SK-N-SH (cell line): ENCODE measurements at regions not wholly inside any gene's neighbourhood (a gene's known extent, or its start where the extent isn't known, plus 50 kb on each side); places are given as distances from the start of the nearest gene placed in this dataset.

ENCODE experiments used
- CTCF ChIA-PET: fragments of 300-600, 350-600 bp; formaldehyde crosslinking; extraction: SDS; loops from one replicate; lab custom pipeline; 2021; lab: Yijun Ruan, JAX
- POLR2A ChIA-PET: fragments of 350-600 bp; sonication (Branson Sonifier 250); formaldehyde crosslinking; extraction: SDS; loops from one replicate; lab custom pipeline; 2020; ENCODE audit warnings: antibody characterized with exemption, inconsistent platforms; lab: Yijun Ruan, JAX
- DNase-seq: peaks from one replicate; pipeline ENCODE4 v3.0.0; 2012
- H2AFZ ChIP-seq: fragments of 200-600 bp; sonication (generic); 2 replicates; pipeline ENCODE4 v1.8.1; 2016; ENCODE audit warnings: antibody characterized with exemption, mild to moderate bottlenecking, low read depth
- H3F3A ChIP-seq: fragments of 200-600 bp; sonication (generic); replicated peaks from 2 replicates; pipeline ENCODE3; 2016; ENCODE audit warnings: antibody characterized with exemption, mild to moderate bottlenecking; ENCODE audit not compliant: insufficient read depth
- H3K27ac ChIP-seq, 2 experiments: fragments of 200-500 bp in 1 of 2; fragments of 200-600 bp in 1 of 2; sonication (Bioruptor generic) in 1 of 2; sonication (generic), shearing (Covaris generic) in 1 of 2; 2 replicates each; pipeline versions ENCODE4 v1.5.1 to v1.6.1; 2014 to 2016; ENCODE audit warnings: low read depth in 2 of 2, inconsistent platforms in 1 of 2, low read length in 1 of 2, mild to moderate bottlenecking in 1 of 2, mixed read lengths in 1 of 2
- H3K27me3 ChIP-seq: fragments of 200-600 bp; sonication (generic), shearing (Covaris generic); 2 replicates; pipeline ENCODE4 v1.6.1; 2016; ENCODE audit warnings: mixed run types; ENCODE audit not compliant: insufficient read depth
- H3K36me3 ChIP-seq, 2 experiments: fragments of 200-500 bp in 1 of 2; fragments of 200-600 bp in 1 of 2; sonication (Bioruptor generic) in 1 of 2; sonication (generic) in 1 of 2; replicated peaks in 1 of 2; 2 replicates each; pipeline versions ENCODE3 to v1.5.1; 2014 to 2016; ENCODE audit warnings: low read length in 1 of 2, mild to moderate bottlenecking in 1 of 2; ENCODE audit not compliant: insufficient read depth in 2 of 2, control insufficient read depth in 1 of 2
- H3K4me1 ChIP-seq, 2 experiments: fragments of 200-500 bp in 1 of 2; fragments of 200-600 bp in 1 of 2; sonication (Bioruptor generic) in 1 of 2; sonication (generic), shearing (Covaris generic) in 1 of 2; 2 replicates each; pipeline versions ENCODE4 v1.5.1 to v1.6.1; 2014 to 2016; ENCODE audit warnings: low read depth in 1 of 2, low read length in 1 of 2, mixed run types in 1 of 2; ENCODE audit not compliant: insufficient read depth in 2 of 2, control insufficient read depth in 1 of 2
- H3K4me2 ChIP-seq: fragments of 200-600 bp; sonication (generic), shearing (Covaris generic); 2 replicates; pipeline ENCODE4 v1.6.1; 2017; ENCODE audit warnings: mixed run types
- H3K4me3 ChIP-seq, 2 experiments: fragments of 200-500 bp in 1 of 2; fragments of 200-600 bp in 1 of 2; sonication (Bioruptor generic) in 1 of 2; sonication (generic), shearing (Covaris generic) in 1 of 2; 2 replicates each; pipeline versions ENCODE4 v1.5.1 to v1.8.1; 2014 to 2016; ENCODE audit warnings: low read depth in 2 of 2, inconsistent platforms in 1 of 2, low read length in 1 of 2, mild to moderate bottlenecking in 1 of 2, mixed read lengths in 1 of 2, moderate library complexity in 1 of 2
- H3K79me2 ChIP-seq: fragments of 200-600 bp; sonication (generic); 2 replicates; pipeline ENCODE4 v1.8.1; 2017; ENCODE audit warnings: mild to moderate bottlenecking; ENCODE audit not compliant: insufficient read depth
- H3K9ac ChIP-seq: fragments of 200-600 bp; sonication (generic); 2 replicates; pipeline ENCODE4 v1.6.1; 2017; ENCODE audit warnings: mixed run types
- H3K9me2 ChIP-seq: fragments of 200-600 bp; sonication (generic); 2 replicates; pipeline ENCODE4 v1.6.1; 2017; ENCODE audit warnings: mixed run types
- H3K9me3 ChIP-seq: fragments of 200-600 bp; sonication (generic); 2 replicates; pipeline ENCODE4 v1.6.1; 2017; ENCODE audit warnings: mixed run types, mild to moderate bottlenecking, moderate library complexity
- H4K20me1 ChIP-seq: fragments of 200-600 bp; sonication (generic); 2 replicates; pipeline ENCODE4 v1.6.1; 2017; ENCODE audit warnings: mild to moderate bottlenecking, mixed run types; ENCODE audit not compliant: insufficient read depth
- CHD2 ChIP-seq: fragments of 150-350 bp; IDR thresholded peaks from 2 replicates; pipeline ENCODE4 v1.6.1; 2018; ENCODE audit warnings: low read length; ENCODE audit not compliant: partially characterized antibody
- ELF1 ChIP-seq: IDR thresholded peaks from 2 replicates; pipeline ENCODE4 v1.4.0; 2012
- FOSL2 ChIP-seq: IDR thresholded peaks from 2 replicates; pipeline ENCODE4 v1.4.0; 2012; ENCODE audit warnings: low read depth, mild to moderate bottlenecking, moderate library complexity, borderline replicate concordance
- FOXM1 ChIP-seq: IDR thresholded peaks from 2 replicates; pipeline ENCODE4 v1.4.0; 2012; ENCODE audit warnings: low read depth, mild to moderate bottlenecking
- GABPA ChIP-seq: IDR thresholded peaks from 2 replicates; pipeline ENCODE4 v1.4.0; 2012; ENCODE audit warnings: low read depth, mild to moderate bottlenecking
- GATA2 ChIP-seq: sonication (generic); formaldehyde crosslinking; IDR thresholded peaks from 2 replicates; pipeline ENCODE4 v1.5.0; 2020; ENCODE audit warnings: mild to moderate bottlenecking, missing genetic modification reagents
- JUND ChIP-seq: IDR thresholded peaks from 2 replicates; pipeline ENCODE4 v1.4.0; 2012
- NFIC ChIP-seq: IDR thresholded peaks from 2 replicates; pipeline ENCODE4 v1.4.0; 2012; ENCODE audit warnings: borderline replicate concordance
- POLR2AphosphoS5 ChIP-seq: IDR thresholded peaks from 2 replicates; pipeline ENCODE4 v1.6.1; 2012; ENCODE audit warnings: low read depth, low read length
- RAD21 ChIP-seq: IDR thresholded peaks from 2 replicates; pipeline ENCODE4 v1.6.1; 2012; ENCODE audit warnings: mild to moderate bottlenecking, low read length
- RFX5 ChIP-seq: IDR thresholded peaks from 2 replicates; pipeline ENCODE4 v1.6.1; 2012; ENCODE audit warnings: mild to moderate bottlenecking, improper control_type of control experiment, low read length
- SIN3A ChIP-seq: IDR thresholded peaks from 2 replicates; pipeline ENCODE4 v1.6.1; 2012; ENCODE audit warnings: low read depth, mild to moderate bottlenecking, low read length, moderate library complexity, borderline replicate concordance
- SMC3 ChIP-seq: IDR thresholded peaks from 2 replicates; pipeline ENCODE4 v1.6.1; 2012; ENCODE audit warnings: low read depth, low read length, improper control_type of control experiment
- TAF1 ChIP-seq: IDR thresholded peaks from 2 replicates; pipeline ENCODE4 v1.6.1; 2012; ENCODE audit warnings: low read depth, mild to moderate bottlenecking, low read length, moderate library complexity, borderline replicate concordance
- TCF12 ChIP-seq: IDR thresholded peaks from 2 replicates; pipeline ENCODE4 v1.4.0; 2012
- TEAD4 ChIP-seq: IDR thresholded peaks from 2 replicates; pipeline ENCODE4 v1.4.0; 2012; ENCODE audit warnings: mild to moderate bottlenecking, borderline replicate concordance; ENCODE audit not compliant: insufficient read depth
- YY1 ChIP-seq: IDR thresholded peaks from 2 replicates; pipeline ENCODE4 v1.4.0; 2012; ENCODE audit warnings: low read depth, mild to moderate bottlenecking
- WGBS: methylation state at CpG from one replicate; pipeline ENCODE4 v1.1.6; 2017; ENCODE audit warnings: low lambda C conversion rate; 5-methylcytosine and 5-hydroxymethylcytosine counted together
- TF ChIP-seq, protein P1 (sequence below): IDR thresholded peaks from 2 replicates; pipeline ENCODE4; 2012
- TF ChIP-seq, protein P2 (sequence below): IDR thresholded peaks from 2 replicates; pipeline ENCODE4 v1.6.1; 2012; ENCODE audit warnings: mild to moderate bottlenecking, low read depth, low read length, moderate library complexity
- TF ChIP-seq, protein P3 (sequence below): fragments of 150-350 bp; IDR thresholded peaks from 2 replicates; pipeline ENCODE4 v1.6.1; 2016; ENCODE audit warnings: mild to moderate bottlenecking, low read depth, low read length

DNA sequence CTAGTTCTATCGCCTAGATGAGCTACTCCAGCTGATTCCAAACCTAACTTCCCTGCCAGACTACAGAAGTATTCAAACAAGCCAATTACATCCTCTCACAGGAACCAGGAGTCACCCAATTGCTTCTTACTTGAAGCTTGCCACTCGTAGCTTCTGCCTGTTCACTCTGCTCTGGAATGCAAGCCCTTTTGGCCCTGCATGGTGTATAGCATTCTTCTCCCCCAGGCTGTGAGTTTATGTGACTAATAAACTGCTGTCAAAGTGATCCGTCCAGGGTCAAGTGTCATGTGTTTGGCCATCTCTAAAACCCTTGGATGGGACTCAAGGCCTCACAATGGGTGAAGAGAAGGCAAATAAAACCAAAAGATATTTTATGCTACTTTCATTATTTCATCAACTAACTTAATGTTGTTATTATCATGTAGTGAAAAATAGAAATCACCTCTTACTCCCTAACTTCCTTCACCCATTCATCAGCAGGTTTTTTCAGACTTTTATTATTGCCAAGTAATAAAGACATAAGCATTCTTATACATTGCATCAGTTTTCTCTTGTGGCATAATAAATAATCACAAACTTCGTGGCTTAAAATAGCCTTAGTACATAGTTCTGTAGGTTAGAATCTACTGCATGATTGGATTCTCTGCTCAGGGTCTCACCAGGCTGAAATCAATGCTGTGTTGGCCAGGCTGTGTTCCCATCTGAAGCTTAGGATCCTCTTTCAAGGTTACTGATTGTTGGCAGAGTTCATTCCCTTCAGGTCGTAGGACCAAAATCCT lies 1981.7 kb upstream of the FLRT2 start:
- no peak for DNase-seq
- no peak for TF ChIP-seq FOXM1
- TF ChIP-seq JUND = no peak
- no peak for TF ChIP-seq SMC3
- no peak for TF ChIP-seq CHD2
- TF ChIP-seq TCF12 = no peak
- no peak for TF ChIP-seq YY1
- no peak for TF ChIP-seq TEAD4
- TF ChIP-seq, protein P1, sequence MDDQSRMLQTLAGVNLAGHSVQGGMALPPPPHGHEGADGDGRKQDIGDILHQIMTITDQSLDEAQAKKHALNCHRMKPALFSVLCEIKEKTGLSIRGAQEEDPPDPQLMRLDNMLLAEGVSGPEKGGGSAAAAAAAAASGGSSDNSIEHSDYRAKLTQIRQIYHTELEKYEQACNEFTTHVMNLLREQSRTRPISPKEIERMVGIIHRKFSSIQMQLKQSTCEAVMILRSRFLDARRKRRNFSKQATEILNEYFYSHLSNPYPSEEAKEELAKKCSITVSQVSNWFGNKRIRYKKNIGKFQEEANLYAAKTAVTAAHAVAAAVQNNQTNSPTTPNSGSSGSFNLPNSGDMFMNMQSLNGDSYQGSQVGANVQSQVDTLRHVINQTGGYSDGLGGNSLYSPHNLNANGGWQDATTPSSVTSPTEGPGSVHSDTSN = no peak
- TF ChIP-seq, protein P2, sequence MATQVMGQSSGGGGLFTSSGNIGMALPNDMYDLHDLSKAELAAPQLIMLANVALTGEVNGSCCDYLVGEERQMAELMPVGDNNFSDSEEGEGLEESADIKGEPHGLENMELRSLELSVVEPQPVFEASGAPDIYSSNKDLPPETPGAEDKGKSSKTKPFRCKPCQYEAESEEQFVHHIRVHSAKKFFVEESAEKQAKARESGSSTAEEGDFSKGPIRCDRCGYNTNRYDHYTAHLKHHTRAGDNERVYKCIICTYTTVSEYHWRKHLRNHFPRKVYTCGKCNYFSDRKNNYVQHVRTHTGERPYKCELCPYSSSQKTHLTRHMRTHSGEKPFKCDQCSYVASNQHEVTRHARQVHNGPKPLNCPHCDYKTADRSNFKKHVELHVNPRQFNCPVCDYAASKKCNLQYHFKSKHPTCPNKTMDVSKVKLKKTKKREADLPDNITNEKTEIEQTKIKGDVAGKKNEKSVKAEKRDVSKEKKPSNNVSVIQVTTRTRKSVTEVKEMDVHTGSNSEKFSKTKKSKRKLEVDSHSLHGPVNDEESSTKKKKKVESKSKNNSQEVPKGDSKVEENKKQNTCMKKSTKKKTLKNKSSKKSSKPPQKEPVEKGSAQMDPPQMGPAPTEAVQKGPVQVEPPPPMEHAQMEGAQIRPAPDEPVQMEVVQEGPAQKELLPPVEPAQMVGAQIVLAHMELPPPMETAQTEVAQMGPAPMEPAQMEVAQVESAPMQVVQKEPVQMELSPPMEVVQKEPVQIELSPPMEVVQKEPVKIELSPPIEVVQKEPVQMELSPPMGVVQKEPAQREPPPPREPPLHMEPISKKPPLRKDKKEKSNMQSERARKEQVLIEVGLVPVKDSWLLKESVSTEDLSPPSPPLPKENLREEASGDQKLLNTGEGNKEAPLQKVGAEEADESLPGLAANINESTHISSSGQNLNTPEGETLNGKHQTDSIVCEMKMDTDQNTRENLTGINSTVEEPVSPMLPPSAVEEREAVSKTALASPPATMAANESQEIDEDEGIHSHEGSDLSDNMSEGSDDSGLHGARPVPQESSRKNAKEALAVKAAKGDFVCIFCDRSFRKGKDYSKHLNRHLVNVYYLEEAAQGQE = no peak
- TF ChIP-seq NFIC = no peak
- TF ChIP-seq, all 33 proteins: peak for 0
- CTCF ChIA-PET = no interaction called here
- Histone ChIP-seq H3K9me3 (no peaks in the 10 kb centered on the region), H3K27me3 (no peaks in the 10 kb centered on the region), H3F3A (no peaks in the 10 kb centered on the region), H3K4me3 (no peak overlapping the region), H2AFZ (no peak overlapping the region), H3K4me2 (no peak overlapping the region), H4K20me1 (no peaks in the 10 kb centered on the region), H3K79me2 (no peaks in the 10 kb centered on the region), H3K36me3 (no peaks in the 10 kb centered on the region), H3K27ac (no peak overlapping the region), H3K9me2 (no peaks in the 10 kb centered on the region), H3K9ac (no peak overlapping the region), H3K4me1 (no peaks in the 10 kb centered on the region)
- POLR2A ChIA-PET = no interaction called here
- WGBS = 20% methylated on average over 5 of the region's 5 CpGs

DNA sequence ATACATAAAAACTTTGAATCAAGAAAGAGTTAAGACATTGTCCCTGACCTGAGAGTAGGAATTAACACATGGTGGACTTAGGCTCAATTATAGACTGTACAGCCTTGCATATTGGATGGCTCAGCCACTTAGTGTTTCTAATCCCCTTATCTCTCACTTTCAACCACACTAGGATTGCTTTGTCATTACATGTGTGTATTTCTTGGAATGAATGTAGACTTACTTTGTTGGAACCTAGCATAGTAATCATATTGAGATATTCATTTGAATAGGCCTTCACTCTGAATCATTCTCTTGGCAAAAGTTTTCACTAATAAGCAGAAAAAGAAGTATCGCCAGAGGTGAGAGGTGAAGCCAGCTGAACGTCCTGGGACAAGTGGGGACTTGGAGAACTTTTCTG lies 1973.9 kb upstream of the FLRT2 start:
- Histone ChIP-seq H3K27me3 (no peaks in the 10 kb centered on the region), H3F3A (no peaks in the 10 kb centered on the region), H3K27ac (no peak overlapping the region), H3K9me2 (no peaks in the 10 kb centered on the region), H3K36me3 (no peaks in the 10 kb centered on the region), H2AFZ (no peak overlapping the region), H3K4me3 (no peak overlapping the region), H3K9me3 (no peaks in the 10 kb centered on the region), H3K4me2 (no peak overlapping the region), H3K4me1 (no peaks in the 10 kb centered on the region), H3K9ac (no peak overlapping the region), H4K20me1 (no peaks in the 10 kb centered on the region), H3K79me2 (no peaks in the 10 kb centered on the region)
- POLR2A ChIA-PET = no interaction called here
- 28% methylated on average over 2 of the region's 2 CpGs for WGBS
- DNase-seq = no peak
- CTCF ChIA-PET = no interaction called here
- TF ChIP-seq, protein P3, sequence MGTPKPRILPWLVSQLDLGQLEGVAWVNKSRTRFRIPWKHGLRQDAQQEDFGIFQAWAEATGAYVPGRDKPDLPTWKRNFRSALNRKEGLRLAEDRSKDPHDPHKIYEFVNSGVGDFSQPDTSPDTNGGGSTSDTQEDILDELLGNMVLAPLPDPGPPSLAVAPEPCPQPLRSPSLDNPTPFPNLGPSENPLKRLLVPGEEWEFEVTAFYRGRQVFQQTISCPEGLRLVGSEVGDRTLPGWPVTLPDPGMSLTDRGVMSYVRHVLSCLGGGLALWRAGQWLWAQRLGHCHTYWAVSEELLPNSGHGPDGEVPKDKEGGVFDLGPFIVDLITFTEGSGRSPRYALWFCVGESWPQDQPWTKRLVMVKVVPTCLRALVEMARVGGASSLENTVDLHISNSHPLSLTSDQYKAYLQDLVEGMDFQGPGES = no peak
- no peak for TF ChIP-seq RFX5
- TF ChIP-seq TAF1 = no peak
- no peak for TF ChIP-seq RAD21
- TF ChIP-seq ELF1 = no peak
- TF ChIP-seq FOSL2 = no peak
- no peak for TF ChIP-seq FOXM1
- TF ChIP-seq, protein P1 = no peak
- TF ChIP-seq CHD2 = no peak
- TF ChIP-seq NFIC = no peak
- TF ChIP-seq SIN3A = no peak
- TF ChIP-seq TCF12 = no peak
- no peak for TF ChIP-seq POLR2AphosphoS5
- TF ChIP-seq GABPA = no peak
- TF ChIP-seq SMC3 = no peak
- TF ChIP-seq GATA2 (CRISPR knock-in tag) = no peak
